DND-41 (cell line): ENCODE measurements at regions not wholly inside any gene's neighbourhood (a gene's known extent, or its start where the extent isn't known, plus 50 kb on each side); places are given as distances from the start of the nearest gene placed in this dataset.
"Not testable (repeated sequence)": the region's sequence is repeated elsewhere in the genome, so short reads cannot be mapped to it uniquely, and the experiment has no call there.

Source experiments
- ATAC-seq: fragments of 200-7000 bp; cut with Tn5 transposase; 3 replicates; pipeline ENCODE4 v1.9.1; 2021; ENCODE audit warnings: low read depth; ENCODE audit not compliant: insufficient read depth
- DNase-seq: peaks from one replicate; pipeline ENCODE4 v3.0.0-alpha.2; 2020
- H2AFZ ChIP-seq: 2 replicates; pipeline ENCODE4 v1.6.0; 2012; ENCODE audit warnings: low read depth, low read length
- H3K27ac ChIP-seq: 2 replicates; pipeline ENCODE4 v1.5.1; 2012; ENCODE audit warnings: low read length, inconsistent platforms
- H3K27me3 ChIP-seq: fragments of 200-600 bp; sonication (generic); 2 replicates; pipeline ENCODE4 v1.6.0; 2012; ENCODE audit warnings: low read length, mild to moderate bottlenecking, inconsistent platforms; ENCODE audit not compliant: insufficient read depth, poor library complexity
- H3K36me3 ChIP-seq: 2 replicates; pipeline ENCODE4 v1.5.1; 2012; ENCODE audit warnings: low read length, inconsistent platforms; ENCODE audit not compliant: insufficient read depth
- H3K4me1 ChIP-seq: 2 replicates; pipeline ENCODE4 v1.5.1; 2012; ENCODE audit warnings: mild to moderate bottlenecking, low read length; ENCODE audit not compliant: insufficient read depth
- H3K4me2 ChIP-seq: 2 replicates; pipeline ENCODE4 v1.6.0; 2012; ENCODE audit warnings: mild to moderate bottlenecking, moderate library complexity, low read length, inconsistent platforms; ENCODE audit not compliant: insufficient read depth
- H3K4me3 ChIP-seq, 2 experiments: fragments of 200-600 bp in 1 of 2; shearing (Covaris generic) in 1 of 2; 2 replicates each; pipeline ENCODE4 v1.5.1; 2012 to 2016; ENCODE audit warnings: inconsistent platforms in 2 of 2, low read length in 2 of 2, mild to moderate bottlenecking in 2 of 2, low read depth in 1 of 2, moderate library complexity in 1 of 2
- H3K79me2 ChIP-seq: 2 replicates; pipeline ENCODE4 v1.6.0; 2012; ENCODE audit warnings: low read length, inconsistent platforms; ENCODE audit not compliant: insufficient read depth
- H3K9ac ChIP-seq: 2 replicates; pipeline ENCODE4 v1.6.0; 2012; ENCODE audit warnings: low read depth, mild to moderate bottlenecking, inconsistent platforms, low read length, moderate library complexity
- H3K9me3 ChIP-seq: 2 replicates; pipeline ENCODE4 v1.5.1; 2012; ENCODE audit warnings: low read length, moderate library complexity, mild to moderate bottlenecking, inconsistent platforms; ENCODE audit not compliant: insufficient read depth, severe bottlenecking
- H4K20me1 ChIP-seq: 2 replicates; pipeline ENCODE4 v1.6.0; 2012; ENCODE audit warnings: low read length; ENCODE audit not compliant: insufficient read depth

- DNase-seq, H2AFZ ChIP-seq, H3K4me2 ChIP-seq, H3K27ac ChIP-seq, H3K79me2 ChIP-seq, ATAC-seq, H3K9ac ChIP-seq, H3K4me3 ChIP-seq, H4K20me1 ChIP-seq, H3K4me1 ChIP-seq, H3K27me3 ChIP-seq, H3K36me3 ChIP-seq, H3K9me3 ChIP-seq: not testable (repeated sequence)
These were observed 105.6 kb upstream of the CRYM start for GRCh38 chr16:21383682-21384081.

- not testable (repeated sequence) for H2AFZ ChIP-seq, H3K27me3 ChIP-seq, H3K79me2 ChIP-seq, H4K20me1 ChIP-seq, H3K9me3 ChIP-seq, H3K4me1 ChIP-seq, ATAC-seq, H3K36me3 ChIP-seq, DNase-seq, H3K4me2 ChIP-seq, H3K9ac ChIP-seq, H3K4me3 ChIP-seq, H3K27ac ChIP-seq
These were observed 101.6 kb upstream of the CRYM start for GRCh38 chr16:21379645-21380044.

GRCh38 chr16:21376196-21376899 is 98.3 kb upstream of the CRYM start:
- not testable (repeated sequence) for H2AFZ ChIP-seq, H3K4me2 ChIP-seq, DNase-seq, H3K9ac ChIP-seq, H3K27ac ChIP-seq, H3K27me3 ChIP-seq, H3K36me3 ChIP-seq, H4K20me1 ChIP-seq, H3K4me1 ChIP-seq, ATAC-seq, H3K79me2 ChIP-seq, H3K4me3 ChIP-seq, H3K9me3 ChIP-seq

- H3K27ac ChIP-seq, H3K27me3 ChIP-seq, H3K9ac ChIP-seq, H3K79me2 ChIP-seq, DNase-seq, H4K20me1 ChIP-seq, H3K36me3 ChIP-seq, H3K4me2 ChIP-seq, H3K4me1 ChIP-seq, H2AFZ ChIP-seq, H3K9me3 ChIP-seq, ATAC-seq, H3K4me3 ChIP-seq: not testable (repeated sequence)
These were observed 97.2 kb upstream of the CRYM start for GRCh38 chr16:21375334-21375733.

- H3K9ac ChIP-seq, H3K4me2 ChIP-seq, H3K27ac ChIP-seq, H3K4me3 ChIP-seq, H3K9me3 ChIP-seq, H3K79me2 ChIP-seq, DNase-seq, H2AFZ ChIP-seq, ATAC-seq, H4K20me1 ChIP-seq, H3K27me3 ChIP-seq, H3K36me3 ChIP-seq, H3K4me1 ChIP-seq: not testable (repeated sequence)
These were observed 95.4 kb upstream of the CRYM start for GRCh38 chr16:21373454-21373853.

GRCh38 chr16:21372862-21373261 is 94.8 kb upstream of the CRYM start:
- H3K27ac ChIP-seq, H3K9ac ChIP-seq, H2AFZ ChIP-seq, H3K4me1 ChIP-seq, H3K27me3 ChIP-seq, H3K79me2 ChIP-seq, H3K36me3 ChIP-seq, ATAC-seq, H4K20me1 ChIP-seq, DNase-seq, H3K4me2 ChIP-seq, H3K9me3 ChIP-seq, H3K4me3 ChIP-seq: not testable (repeated sequence)

- not testable (repeated sequence) for ATAC-seq, H3K4me1 ChIP-seq, H3K9me3 ChIP-seq, H3K4me2 ChIP-seq, DNase-seq, H2AFZ ChIP-seq, H3K27ac ChIP-seq, H3K79me2 ChIP-seq, H3K9ac ChIP-seq, H4K20me1 ChIP-seq, H3K27me3 ChIP-seq, H3K4me3 ChIP-seq, H3K36me3 ChIP-seq
These were observed 94.2 kb upstream of the CRYM start for GRCh38 chr16:21372162-21372835.

GRCh38 chr16:21370791-21371190 is 92.7 kb upstream of the CRYM start:
- H3K4me3 ChIP-seq, H3K27me3 ChIP-seq, DNase-seq, H3K9ac ChIP-seq, H4K20me1 ChIP-seq, H3K4me2 ChIP-seq, ATAC-seq, H3K79me2 ChIP-seq, H3K4me1 ChIP-seq, H2AFZ ChIP-seq, H3K27ac ChIP-seq, H3K9me3 ChIP-seq, H3K36me3 ChIP-seq: not testable (repeated sequence)
